Islet of Langerhans (tissue), 1 donor: ENCODE measurements at regions not wholly inside any gene's neighbourhood (a gene's known extent, or its start where the extent isn't known, plus 50 kb on each side); places are given as distances from the start of the nearest gene placed in this dataset.
"Not testable (repeated sequence)": the region's sequence is repeated elsewhere in the genome, so short reads cannot be mapped to it uniquely, and the experiment has no call there.

Experiments
- FAIRE-seq: peaks from one replicate; lab custom pipeline; 2011; peaks lifted over from hg19 to GRCh38; lab: Jason Lieb, UNC

GRCh38 chr2:66317268-66317890 is 117.5 kb upstream of the MEIS1 start:
- no peak for FAIRE-seq

GRCh38 chr2:66306483-66306882 is 128.4 kb upstream of the MEIS1 start:
- no peak for FAIRE-seq

- no peak for FAIRE-seq
Observed at GRCh38 chr2:66305718-66306117, 129.2 kb upstream of the MEIS1 start.

GRCh38 chr2:66303471-66303870 is 131.5 kb upstream of the MEIS1 start:
- FAIRE-seq = no peak

GRCh38 chr2:66301767-66302140 is 133.2 kb upstream of the MEIS1 start:
- FAIRE-seq = no peak

- FAIRE-seq = no peak
Observed at GRCh38 chr2:66301022-66301766, 133.7 kb upstream of the MEIS1 start.

- FAIRE-seq = no peak
Observed at GRCh38 chr2:66283787-66284186, 151.1 kb upstream of the MEIS1 start.

GRCh38 chr2:66281980-66282379 is 152.9 kb upstream of the MEIS1 start:
- no peak for FAIRE-seq

GRCh38 chr2:66279024-66279423 is 155.9 kb upstream of the MEIS1 start:
- FAIRE-seq = no peak

- no peak for FAIRE-seq
Observed at GRCh38 chr2:66275984-66276383, 158.9 kb upstream of the MEIS1 start.

- no peak for FAIRE-seq
Observed at GRCh38 chr2:66273933-66274490, 160.9 kb upstream of the MEIS1 start.

- no peak for FAIRE-seq
Observed at GRCh38 chr2:66272751-66273150, 162.2 kb upstream of the MEIS1 start.

GRCh38 chr2:66271777-66272176 is 163.1 kb upstream of the MEIS1 start:
- no peak for FAIRE-seq

- FAIRE-seq = no peak
Observed at GRCh38 chr2:66270247-66270646, 164.7 kb upstream of the MEIS1 start.

GRCh38 chr2:66269166-66269565 is 165.8 kb upstream of the MEIS1 start:
- no peak for FAIRE-seq

GRCh38 chr2:66268756-66269155 is 166.2 kb upstream of the MEIS1 start:
- no peak for FAIRE-seq

GRCh38 chr2:66264354-66264753 is 170.6 kb upstream of the MEIS1 start:
- no peak for FAIRE-seq

- FAIRE-seq = no peak
Observed at GRCh38 chr2:66255867-66256266, 179.1 kb upstream of the MEIS1 start.

GRCh38 chr2:66255136-66255535 is 179.8 kb upstream of the MEIS1 start:
- FAIRE-seq = no peak

- no peak for FAIRE-seq
Observed at GRCh38 chr2:66253066-66253465, 181.9 kb upstream of the MEIS1 start.

GRCh38 chr2:66252109-66252508 is 182.8 kb upstream of the MEIS1 start:
- no peak for FAIRE-seq

GRCh38 chr2:66251573-66251972 is 183.4 kb upstream of the MEIS1 start:
- no peak for FAIRE-seq

- FAIRE-seq = not testable (repeated sequence)
Observed at GRCh38 chr2:66249089-66249488, 185.8 kb upstream of the MEIS1 start.

GRCh38 chr2:66243809-66244208 is 191.1 kb upstream of the MEIS1 start:
- FAIRE-seq = not testable (repeated sequence)
